ENCODE measurements at regions not wholly inside any gene's neighbourhood (a gene's known extent, or its start where the extent isn't known, plus 50 kb on each side); places are given as distances from the start of the nearest gene placed in this dataset.

DNA sequence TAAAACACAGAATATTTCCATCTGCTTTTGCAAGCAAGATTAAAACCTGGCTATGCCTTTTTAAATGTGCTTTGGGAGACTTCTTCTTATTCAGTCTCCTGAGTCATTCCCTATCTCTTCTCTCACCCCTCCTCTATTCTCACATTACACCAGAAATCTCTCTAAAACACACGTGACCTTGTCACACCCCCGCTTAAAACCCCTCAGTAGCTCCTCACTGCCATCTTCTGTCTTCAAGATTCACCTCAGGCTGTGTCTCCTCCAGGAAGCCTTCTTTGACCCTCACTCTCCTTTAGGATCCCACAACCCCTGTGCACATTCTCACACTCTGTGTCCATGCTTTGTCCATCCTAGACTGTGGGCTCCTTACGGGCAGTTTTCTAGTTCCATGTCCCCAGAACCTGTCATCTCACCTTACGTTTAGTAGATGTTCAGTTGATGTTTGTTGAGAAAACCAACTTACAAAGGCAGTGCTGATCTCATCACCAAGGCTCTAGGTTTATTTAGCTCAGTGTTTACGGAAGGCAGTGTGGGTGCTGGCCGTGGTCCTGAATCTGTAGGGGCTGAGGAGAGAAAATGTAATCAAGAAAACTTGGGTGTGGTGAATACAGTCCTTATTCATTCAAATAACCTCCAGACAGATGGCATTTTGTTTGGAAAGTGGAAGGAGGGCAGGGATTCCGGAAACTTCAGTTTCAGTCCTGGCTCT lies 143.5 kb downstream of the DMRTA2 start:
- no peak for TF ChIP-seq EP300 (IDR thresholded peaks at IDR 0.05)
- Histone ChIP-seq H3K27me3 (peaks cover 55% of the 10 kb centered on the region), H3K4me1 (no peaks in the 10 kb centered on the region), H3K9me3 (no peaks in the 10 kb centered on the region), H3K4me3 (no peak overlapping the region), H3K27ac (no peak overlapping the region), H3K36me3 (no peaks in the 10 kb centered on the region)
- no peak for DNase-seq (ENCODE audit: low spot score in 2 of 2)
- 20% methylated on average over 7 of the region's 7 CpGs for WGBS

GRCh38 chr1:50278961-50279360 lies 144.3 kb downstream of the DMRTA2 start:
- Histone ChIP-seq H3K4me3 (no peak overlapping the region), H3K27ac (no peak overlapping the region), H3K36me3 (no peaks in the 10 kb centered on the region), H3K9me3 (no peaks in the 10 kb centered on the region), H3K27me3 (peaks cover 50% of the 10 kb centered on the region), H3K4me1 (no peaks in the 10 kb centered on the region)
- DNase-seq (ENCODE audit: low spot score in 2 of 2), result no peak
- no peak for TF ChIP-seq POLR2A (IDR thresholded peaks at IDR 0.05)
- TF ChIP-seq EP300 (IDR thresholded peaks at IDR 0.05), result no peak
- no peak for TF ChIP-seq POLR2AphosphoS5 (IDR thresholded peaks at IDR 0.05)
- TF ChIP-seq CTCF (IDR thresholded peaks at IDR 0.05), result no peak
- 27% methylated on average over 3 of the region's 3 CpGs for WGBS

DNA sequence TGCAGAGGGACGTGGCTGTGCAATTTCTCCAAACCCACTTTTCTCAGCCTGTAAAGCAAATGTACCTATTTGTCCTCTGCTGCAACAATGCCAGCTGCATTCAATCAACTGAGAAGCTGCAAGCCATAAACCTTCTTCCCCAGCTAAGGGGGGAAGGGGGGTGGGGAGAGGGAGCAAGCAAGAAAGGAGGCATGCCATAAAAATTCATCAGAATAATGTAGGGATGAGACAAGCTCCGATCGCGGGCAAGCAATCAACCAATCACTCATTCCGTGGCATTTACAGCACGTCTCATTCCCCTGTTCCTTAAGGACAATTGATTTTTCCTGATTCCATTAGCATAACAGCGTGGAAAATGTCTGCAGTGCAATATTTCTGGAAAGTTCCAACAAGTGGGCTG lies 144.8 kb downstream of the DMRTA2 start:
- no peak for DNase-seq (ENCODE audit: low spot score in 2 of 2)
- no peak for TF ChIP-seq POLR2AphosphoS5 (IDR thresholded peaks at IDR 0.05)
- no peak for TF ChIP-seq POLR2A (IDR thresholded peaks at IDR 0.05)
- TF ChIP-seq EP300 (IDR thresholded peaks at IDR 0.05), result no peak
- TF ChIP-seq CTCF (IDR thresholded peaks at IDR 0.05), result no peak

GRCh38 chr1:50275566-50275965 lies 147.7 kb downstream of the DMRTA2 start:
- no peaks in the 10 kb centered on the region for H3K4me1 ChIP-seq
- no peak overlapping the region for H3K27ac ChIP-seq
- H3K9me3 ChIP-seq, result no peaks in the 10 kb centered on the region
- H3K27me3 ChIP-seq, result peaks cover 45% of the 10 kb centered on the region
- no peak for DNase-seq (ENCODE audit: low spot score in 2 of 2)
- no peak for TF ChIP-seq POLR2A (IDR thresholded peaks at IDR 0.05)
- no peak for TF ChIP-seq CTCF (IDR thresholded peaks at IDR 0.05)
- no peak for TF ChIP-seq EP300 (IDR thresholded peaks at IDR 0.05)
- no peak for TF ChIP-seq POLR2AphosphoS5 (IDR thresholded peaks at IDR 0.05)
- no peaks in the 10 kb centered on the region for H3K36me3 ChIP-seq
- WGBS, result 3% methylated on average over 9 of the region's 9 CpGs
- H3K4me3 ChIP-seq, result no peak overlapping the region

More for the DNA sequence above, 144.8 kb downstream of the DMRTA2 start:
- Histone ChIP-seq H3K4me3 (no peak overlapping the region), H3K9me3 (no peaks in the 10 kb centered on the region), H3K27ac (no peak overlapping the region), H3K27me3 (peaks cover 50% of the 10 kb centered on the region), H3K36me3 (no peaks in the 10 kb centered on the region), H3K4me1 (no peaks in the 10 kb centered on the region)
- WGBS, result 11% methylated on average over 7 of the region's 7 CpGs

DNA sequence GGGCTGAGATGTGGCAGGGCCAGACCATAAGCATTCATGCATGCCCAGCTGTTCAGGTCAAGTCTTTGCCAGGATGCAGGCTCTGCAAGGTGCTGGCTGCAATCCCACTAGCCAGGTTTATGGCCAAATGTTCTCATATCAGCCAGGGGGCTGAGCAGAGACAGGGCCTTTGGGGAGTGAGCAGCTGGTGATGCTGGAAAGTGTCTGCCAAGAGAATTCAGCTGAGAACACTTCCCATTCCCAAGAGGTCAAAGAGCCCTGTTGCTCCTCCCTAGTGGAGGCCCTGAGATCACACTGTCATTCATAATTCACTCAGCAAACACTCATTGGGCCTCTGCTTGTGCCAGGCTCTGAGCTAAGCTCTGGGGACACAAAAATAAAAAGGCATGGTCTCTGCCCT lies 150.3 kb downstream of the DMRTA2 start:
- H3K27ac ChIP-seq, result no peak overlapping the region
- H3K4me3 ChIP-seq, result no peak overlapping the region
- no peak for DNase-seq (ENCODE audit: low spot score in 2 of 2)
- no peaks in the 10 kb centered on the region for H3K4me1 ChIP-seq
- H3K27me3 ChIP-seq, result peaks cover 24% of the 10 kb centered on the region
- TF ChIP-seq POLR2A (IDR thresholded peaks at IDR 0.05) (no peak), POLR2AphosphoS5 (IDR thresholded peaks at IDR 0.05) (no peak), CTCF (IDR thresholded peaks at IDR 0.05) (no peak), EP300 (IDR thresholded peaks at IDR 0.05) (no peak)
- no peaks in the 10 kb centered on the region for H3K36me3 ChIP-seq
- no peaks in the 10 kb centered on the region for H3K9me3 ChIP-seq

Data from suprapubic skin (tissue), 4 donors.